Right lobe of liver (tissue), 4 donors: ENCODE measurements at regions not wholly inside any gene's neighbourhood (a gene's known extent, or its start where the extent isn't known, plus 50 kb on each side); places are given as distances from the start of the nearest gene placed in this dataset.

ENCODE experiments used
- POLR2A ChIP-seq: fragments of 450-650 bp; IDR thresholded peaks from one replicate; pipeline ENCODE4 v1.6.1; 2017; ENCODE audit warnings: antibody characterized with exemption, mild to moderate bottlenecking
- TF ChIP-seq, protein P1 (sequence below), 4 donors: fragments of 200-600 bp in 3 of 4; fragments of 450-650 bp in 1 of 4; IDR thresholded peaks; one replicate each; pipeline versions ENCODE4 v1.5.1 to v1.8.0; 2016 to 2022; ENCODE audit warnings: antibody characterized with exemption in 4 of 4, mild to moderate bottlenecking in 2 of 4
- donor health status: DM: no; HTN: no; CAD: no.
- donor health status: DM: no; HTN: no; CAD: no.
- donor health status: DM: no; HTN: yes; CAD: no.

DNA sequence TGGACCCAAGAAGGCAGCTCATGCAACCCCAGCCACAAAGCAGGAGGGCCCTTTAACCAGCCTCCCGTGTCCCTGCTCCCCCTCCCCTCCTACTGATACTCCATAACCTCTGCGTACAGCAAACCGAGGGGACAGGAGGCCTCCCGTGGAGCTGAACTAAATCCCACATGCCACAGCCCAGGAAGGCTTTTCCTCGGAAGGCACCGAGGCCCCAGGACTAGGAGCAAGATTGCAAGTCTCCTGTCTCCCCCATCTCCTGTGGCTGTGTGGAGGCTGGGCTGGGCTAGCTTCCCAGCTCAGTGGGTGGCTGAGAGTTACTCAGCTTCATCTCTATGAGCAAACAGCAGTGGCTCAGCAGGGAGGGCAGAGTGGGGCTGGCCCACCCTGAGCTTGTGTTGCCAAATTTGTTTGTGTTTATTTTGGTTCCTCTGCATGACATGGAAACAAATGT is 62.7 kb upstream of the NECTIN1 start:
- TF ChIP-seq, protein P1, sequence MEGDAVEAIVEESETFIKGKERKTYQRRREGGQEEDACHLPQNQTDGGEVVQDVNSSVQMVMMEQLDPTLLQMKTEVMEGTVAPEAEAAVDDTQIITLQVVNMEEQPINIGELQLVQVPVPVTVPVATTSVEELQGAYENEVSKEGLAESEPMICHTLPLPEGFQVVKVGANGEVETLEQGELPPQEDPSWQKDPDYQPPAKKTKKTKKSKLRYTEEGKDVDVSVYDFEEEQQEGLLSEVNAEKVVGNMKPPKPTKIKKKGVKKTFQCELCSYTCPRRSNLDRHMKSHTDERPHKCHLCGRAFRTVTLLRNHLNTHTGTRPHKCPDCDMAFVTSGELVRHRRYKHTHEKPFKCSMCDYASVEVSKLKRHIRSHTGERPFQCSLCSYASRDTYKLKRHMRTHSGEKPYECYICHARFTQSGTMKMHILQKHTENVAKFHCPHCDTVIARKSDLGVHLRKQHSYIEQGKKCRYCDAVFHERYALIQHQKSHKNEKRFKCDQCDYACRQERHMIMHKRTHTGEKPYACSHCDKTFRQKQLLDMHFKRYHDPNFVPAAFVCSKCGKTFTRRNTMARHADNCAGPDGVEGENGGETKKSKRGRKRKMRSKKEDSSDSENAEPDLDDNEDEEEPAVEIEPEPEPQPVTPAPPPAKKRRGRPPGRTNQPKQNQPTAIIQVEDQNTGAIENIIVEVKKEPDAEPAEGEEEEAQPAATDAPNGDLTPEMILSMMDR (IDR thresholded peaks at IDR 0.05) = no peak
- no peak for TF ChIP-seq POLR2A
